Natural killer cell (primary cell): ENCODE measurements at regions not wholly inside any gene's neighbourhood (a gene's known extent, or its start where the extent isn't known, plus 50 kb on each side); places are given as distances from the start of the nearest gene placed in this dataset.

Experiments
- ATAC-seq, 3 donors: fragments of 150-1000 bp in 2 of 3; fragments of 200-7000 bp in 1 of 3; cut with Tn5 transposase; 1 replicate in 1 of 3; 2 replicates in 2 of 3; pipeline ENCODE4 v1.10.0; 2021; ENCODE audit warnings: mild to moderate bottlenecking in 2 of 3, moderate library complexity in 2 of 3
- DNase-seq, 2 donors: peaks; one replicate each; pipeline versions ENCODE4 v3.0.0 to v3.0.0-alpha.2; 2013 to 2021; ENCODE audit warnings: mixed read lengths in 1 of 2
- H3K27ac ChIP-seq: one replicate; pipeline ENCODE4 v1.5.1; 2013; ENCODE audit warnings: mild to moderate bottlenecking, low read length
- H3K27me3 ChIP-seq: one replicate; pipeline ENCODE4 v1.6.1; 2013; ENCODE audit warnings: low read length; ENCODE audit not compliant: control insufficient read depth, insufficient read depth
- H3K36me3 ChIP-seq: one replicate; pipeline ENCODE4 v1.6.1; 2013; ENCODE audit warnings: low read length; ENCODE audit not compliant: control insufficient read depth, insufficient read depth
- H3K4me1 ChIP-seq: one replicate; pipeline ENCODE4 v1.6.1; 2013; ENCODE audit warnings: low read length; ENCODE audit not compliant: control insufficient read depth, insufficient read depth
- H3K4me3 ChIP-seq: one replicate; pipeline ENCODE4 v1.5.1; 2013; ENCODE audit warnings: low read length
- H3K9me3 ChIP-seq: one replicate; pipeline ENCODE4 v1.6.1; 2013; ENCODE audit warnings: low read length; ENCODE audit not compliant: control insufficient read depth, insufficient read depth
- H3K27ac Mint-ChIP-seq, 2 donors: one replicate each; pipeline ENCODE4 v1.8.0; 2022; ENCODE audit warnings: mild to moderate bottlenecking in 2 of 2, mixed read lengths in 2 of 2, moderate library complexity in 1 of 2
- H3K27me3 Mint-ChIP-seq, 2 donors: one replicate each; pipeline ENCODE4 v1.8.0; 2022; ENCODE audit warnings: low read depth in 2 of 2, mixed read lengths in 2 of 2
- H3K36me3 Mint-ChIP-seq: one replicate; pipeline ENCODE4 v1.8.0; 2022; ENCODE audit warnings: mixed read lengths
- H3K4me1 Mint-ChIP-seq, 2 donors: one replicate each; pipeline ENCODE4 v1.8.0; 2022; ENCODE audit warnings: mixed read lengths in 2 of 2
- H3K4me3 Mint-ChIP-seq: one replicate; pipeline ENCODE4 v1.8.0; 2022; ENCODE audit warnings: mild to moderate bottlenecking, moderate library complexity, mixed read lengths
- H3K9me3 Mint-ChIP-seq, 2 donors: one replicate each; pipeline ENCODE4 v1.8.0; 2022; ENCODE audit warnings: mixed read lengths in 2 of 2
- WGBS: methylation state at CpG from one replicate; pipeline ENCODE4 v1.1.7; 2013; ENCODE audit warnings: missing lambda C conversion rate; ENCODE audit not compliant: insufficient coverage; 5-methylcytosine and 5-hydroxymethylcytosine counted together
- intact Hi-C: fragments of 100-400 bp; cut with micrococcal nuclease; formaldehyde crosslinking; loops from one replicate; pipeline ENCODE4 v1.14.2; 2022
- TF ChIP-seq, protein P1 (sequence below): fragments of 200-600 bp; IDR thresholded peaks from one replicate; pipeline ENCODE4 v1.8.0; 2022; ENCODE audit warnings: antibody characterized with exemption

DNA sequence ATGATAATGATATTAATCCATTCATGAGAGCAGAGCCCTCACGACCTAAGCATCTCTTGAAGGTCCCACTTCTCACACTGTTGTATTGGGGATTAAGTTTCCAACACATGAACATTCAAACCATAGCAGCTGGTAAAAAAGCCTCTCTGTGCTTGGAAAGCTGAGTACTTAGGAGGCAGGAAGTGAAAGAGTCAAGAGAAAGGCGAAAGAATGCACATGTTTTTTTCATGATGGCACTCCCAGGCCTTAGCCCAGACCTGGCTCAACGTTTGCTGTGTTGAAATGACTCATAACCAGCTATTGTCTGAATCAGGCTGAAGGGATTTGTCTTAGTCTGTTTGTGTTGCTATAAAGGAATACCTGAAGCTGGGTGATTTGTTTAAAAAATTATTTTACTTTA lies 84.4 kb upstream of the RGMA start:
- H3K36me3 Mint-ChIP-seq, result no peaks in the 10 kb centered on the region
- DNase-seq, result no peak
- H3K27me3 Mint-ChIP-seq, result peaks cover 34 to 56% of the 10 kb centered on the region in 2 donors
- H3K4me1 ChIP-seq, result no peaks in the 10 kb centered on the region
- TF ChIP-seq, protein P1, sequence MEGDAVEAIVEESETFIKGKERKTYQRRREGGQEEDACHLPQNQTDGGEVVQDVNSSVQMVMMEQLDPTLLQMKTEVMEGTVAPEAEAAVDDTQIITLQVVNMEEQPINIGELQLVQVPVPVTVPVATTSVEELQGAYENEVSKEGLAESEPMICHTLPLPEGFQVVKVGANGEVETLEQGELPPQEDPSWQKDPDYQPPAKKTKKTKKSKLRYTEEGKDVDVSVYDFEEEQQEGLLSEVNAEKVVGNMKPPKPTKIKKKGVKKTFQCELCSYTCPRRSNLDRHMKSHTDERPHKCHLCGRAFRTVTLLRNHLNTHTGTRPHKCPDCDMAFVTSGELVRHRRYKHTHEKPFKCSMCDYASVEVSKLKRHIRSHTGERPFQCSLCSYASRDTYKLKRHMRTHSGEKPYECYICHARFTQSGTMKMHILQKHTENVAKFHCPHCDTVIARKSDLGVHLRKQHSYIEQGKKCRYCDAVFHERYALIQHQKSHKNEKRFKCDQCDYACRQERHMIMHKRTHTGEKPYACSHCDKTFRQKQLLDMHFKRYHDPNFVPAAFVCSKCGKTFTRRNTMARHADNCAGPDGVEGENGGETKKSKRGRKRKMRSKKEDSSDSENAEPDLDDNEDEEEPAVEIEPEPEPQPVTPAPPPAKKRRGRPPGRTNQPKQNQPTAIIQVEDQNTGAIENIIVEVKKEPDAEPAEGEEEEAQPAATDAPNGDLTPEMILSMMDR, result no peak
- H3K9me3 ChIP-seq, result peaks cover 6% of the 10 kb centered on the region
- intact Hi-C loops, result no loop called here
- H3K36me3 ChIP-seq, result no peaks in the 10 kb centered on the region
- no peak overlapping the region for H3K4me3 Mint-ChIP-seq
- ATAC-seq, result no peak
- H3K4me3 ChIP-seq, result no peak overlapping the region
- 78% methylated on average over 2 of the region's 3 CpGs for WGBS
- H3K9me3 Mint-ChIP-seq, result peaks cover 2 to 3% of the 10 kb centered on the region in 2 donors
- H3K27ac ChIP-seq, result no peak overlapping the region
- H3K4me1 Mint-ChIP-seq, result peaks cover 0 to 4% of the 10 kb centered on the region in 2 donors
- no peak overlapping the region for H3K27ac Mint-ChIP-seq
- peaks cover 7% of the 10 kb centered on the region for H3K27me3 ChIP-seq

GRCh38 chr15:93171476-93171875 lies 82.5 kb upstream of the RGMA start:
- Mint-ChIP-seq H3K27ac (no peak overlapping the region), H3K36me3 (no peaks in the 10 kb centered on the region), H3K4me1 (peaks cover 0 to 4% of the 10 kb centered on the region in 2 donors), H3K4me3 (no peak overlapping the region), H3K9me3 (peaks cover 2 to 3% of the 10 kb centered on the region in 2 donors), H3K27me3 (peaks cover 40 to 62% of the 10 kb centered on the region in 2 donors)
- intact Hi-C loops, result no loop called here
- TF ChIP-seq, protein P1, result no peak
- no peak for DNase-seq
- WGBS, result 77% methylated on average over 2 of the region's 3 CpGs
- H3K4me1 ChIP-seq, result no peaks in the 10 kb centered on the region
- ATAC-seq, result no peak
- H3K4me3 ChIP-seq, result no peak overlapping the region
- H3K27ac ChIP-seq, result no peak overlapping the region
- no peaks in the 10 kb centered on the region for H3K36me3 ChIP-seq
- peaks cover 7% of the 10 kb centered on the region for H3K27me3 ChIP-seq
- peaks cover 6% of the 10 kb centered on the region for H3K9me3 ChIP-seq

GRCh38 chr15:93170329-93170728 lies 81.3 kb upstream of the RGMA start:
- Histone ChIP-seq H3K27me3 (peaks cover 7% of the 10 kb centered on the region), H3K4me3 (no peak overlapping the region), H3K27ac (no peak overlapping the region), H3K36me3 (no peaks in the 10 kb centered on the region), H3K4me1 (no peaks in the 10 kb centered on the region), H3K9me3 (peaks cover 6% of the 10 kb centered on the region)
- H3K9me3 Mint-ChIP-seq, result peaks cover 2 to 3% of the 10 kb centered on the region in 2 donors
- intact Hi-C loops, result no loop called here
- no peak overlapping the region for H3K4me3 Mint-ChIP-seq
- 85% methylated on average over 6 of the region's 6 CpGs for WGBS
- DNase-seq (no peak), ATAC-seq (no peak)
- peaks cover 0 to 4% of the 10 kb centered on the region in 2 donors for H3K4me1 Mint-ChIP-seq
- H3K36me3 Mint-ChIP-seq, result no peaks in the 10 kb centered on the region
- H3K27me3 Mint-ChIP-seq, result peaks cover 34 to 54% of the 10 kb centered on the region in 2 donors
- H3K27ac Mint-ChIP-seq, result no peak overlapping the region
- TF ChIP-seq, protein P1, result no peak

- peaks cover 6% of the 10 kb centered on the region for H3K9me3 ChIP-seq
- Mint-ChIP-seq H3K27ac (no peak overlapping the region), H3K36me3 (no peaks in the 10 kb centered on the region), H3K9me3 (peaks cover 2 to 3% of the 10 kb centered on the region in 2 donors), H3K4me1 (peaks cover 9 to 10% of the 10 kb centered on the region in 2 donors), H3K27me3 (peaks cover 26 to 54% of the 10 kb centered on the region in 2 donors), H3K4me3 (no peak overlapping the region)
- no peaks in the 10 kb centered on the region for H3K36me3 ChIP-seq
- no peaks in the 10 kb centered on the region for H3K4me1 ChIP-seq
- ATAC-seq (peak in 1 of 3 donors; percentile 29), DNase-seq (no peak)
- 73% methylated on average over 2 of the region's 2 CpGs for WGBS
- H3K4me3 ChIP-seq, result no peak overlapping the region
- H3K27me3 ChIP-seq, result peaks cover 7% of the 10 kb centered on the region
- TF ChIP-seq, protein P1, result no peak
- intact Hi-C loops, result no loop called here
- no peak overlapping the region for H3K27ac ChIP-seq
Measured at GRCh38 chr15:93168910-93169309, 79.9 kb upstream of the RGMA start.
